ENCODE measurements at regions not wholly inside any gene's neighbourhood (a gene's known extent, or its start where the extent isn't known, plus 50 kb on each side); places are given as distances from the start of the nearest gene placed in this dataset.

DNA sequence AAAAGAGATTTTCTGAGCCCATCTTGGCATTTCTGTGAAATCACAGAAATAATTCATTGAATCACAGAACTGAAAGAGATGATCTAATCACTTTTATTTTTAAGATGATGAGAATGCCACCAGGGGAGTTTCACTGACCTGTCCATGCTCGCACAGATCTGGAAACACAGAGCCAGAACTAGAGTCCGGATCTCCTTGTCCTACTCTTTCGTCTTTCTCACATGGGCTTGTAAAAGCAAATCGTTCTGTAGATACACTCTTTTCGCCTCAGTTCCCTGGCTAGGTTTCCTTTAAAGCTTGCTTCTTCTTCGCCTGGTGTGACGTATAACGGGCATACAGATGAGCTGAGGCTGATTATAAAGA, 122.5 kb upstream of the SPRED1 start:
- Histone ChIP-seq H3K9me3 (replicated peaks; ENCODE audit: control insufficient read depth, insufficient read depth, low read length) (no peaks in the 10 kb centered on the region), H3K4me2 (ENCODE audit: insufficient read depth, low read length) (no peak overlapping the region), H2AFZ (ENCODE audit: low read depth, low read length) (no peak overlapping the region), H3K27me3 (ENCODE audit: control insufficient read depth in 2 of 2, insufficient read depth in 2 of 2, low read length in 2 of 2) (peaks cover 2 to 14% of the 10 kb centered on the region in 2 experiments), H3K9ac (replicated peaks; ENCODE audit: extremely low read depth, insufficient read depth, low read length) (no peak overlapping the region), H3K27ac (ENCODE audit: insufficient read depth, low read depth, low read length) (no peak overlapping the region), H3K4me3 (replicated peaks in 1 of 3; ENCODE audit: insufficient read depth in 1 of 3, low read depth in 1 of 3, low read length in 3 of 3) (no peak overlapping the region), H3K36me3 (ENCODE audit: control insufficient read depth in 2 of 2, extremely low read depth in 1 of 2, insufficient read depth in 2 of 2, low read length in 2 of 2) (no peaks in the 10 kb centered on the region), H4K20me1 (replicated peaks; ENCODE audit: control insufficient read depth, extremely low read depth, insufficient read depth, low read length) (no peaks in the 10 kb centered on the region), H3K4me1 (ENCODE audit: control insufficient read depth, extremely low read depth, insufficient read depth, low read length) (peaks cover 20% of the 10 kb centered on the region), H3K9me1 (replicated peaks; ENCODE audit: control insufficient read depth, extremely low read depth, insufficient read depth, low read length) (no peaks in the 10 kb centered on the region), H3K79me2 (ENCODE audit: control insufficient read depth, insufficient read depth, low read length) (no peaks in the 10 kb centered on the region)
- TF ChIP-seq POLR2AphosphoS5 (IDR thresholded peaks at IDR 0.05; ENCODE audit: insufficient read depth, low read depth, low read length) (no peak), MYC (IDR thresholded peaks at IDR 0.05; ENCODE audit: low read depth, low read length) (no peak)
- FAIRE-seq (no peak), DNase-seq (ENCODE audit: low read depth, low spot score) (no peak)
- dilution Hi-C loops (cut with MboI; ENCODE audit: extremely low pct_ligation_motif_present, low sequenced_read_pairs) = no loop called here
- BruUV-seq (replicated peaks) = no TSS peak
- ChIA-PET CTCF (interaction anchor here (0.7 to 1.4 kb wide), 3 partner anchors 33 to 85 kb away, joined by 3 to 4 read pairs (median 3); no protein-coding TSS in a partner anchor), POLR2A (no interaction called here)
- intact Hi-C loops (cut with micrococcal nuclease) = no loop called here

DNA sequence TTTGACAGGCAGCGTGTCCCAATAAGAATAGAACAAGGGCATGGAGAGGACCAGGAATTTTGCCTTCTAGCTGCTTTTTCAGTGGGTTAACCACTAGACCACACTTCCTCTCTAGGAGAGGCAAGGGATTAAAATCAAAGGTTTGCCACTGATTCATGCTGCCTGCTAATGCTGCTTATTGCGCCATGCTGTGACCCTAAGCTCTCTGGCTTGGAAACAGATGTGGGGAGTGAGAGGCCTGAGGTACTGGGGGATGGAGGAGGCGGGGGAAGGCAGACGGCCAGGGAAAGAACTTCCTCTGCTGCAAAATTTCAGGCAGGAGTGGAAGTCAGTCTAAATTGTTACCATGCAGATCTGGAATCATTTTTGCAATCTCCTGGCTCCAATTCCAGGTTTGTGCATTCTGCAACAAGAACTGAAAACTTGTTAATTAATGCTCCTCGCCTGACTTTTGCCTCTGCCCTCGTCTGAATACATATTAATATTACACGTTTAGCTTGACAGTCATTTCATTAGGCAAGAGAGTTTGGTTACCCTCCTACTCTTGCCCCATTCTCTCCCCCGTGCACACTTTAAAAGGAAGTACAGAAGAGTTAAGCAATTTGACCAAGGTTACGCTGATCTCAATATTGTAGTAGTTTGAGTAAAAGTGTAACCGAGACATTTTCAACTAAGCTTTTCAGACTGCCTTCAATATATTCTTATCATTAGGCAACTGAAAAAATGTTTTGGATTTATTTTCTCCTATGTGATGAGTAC, 121.7 kb upstream of the SPRED1 start:
- intact Hi-C loops (cut with micrococcal nuclease) = no loop called here
- H3K27me3 ChIP-seq (ENCODE audit: control insufficient read depth in 2 of 2, insufficient read depth in 2 of 2, low read length in 2 of 2) = peaks cover 2 to 14% of the 10 kb centered on the region in 2 experiments
- BruUV-seq (replicated peaks) = no TSS peak
- dilution Hi-C loops (cut with MboI; ENCODE audit: extremely low pct_ligation_motif_present, low sequenced_read_pairs) = no loop called here
- H3K9me1 ChIP-seq (replicated peaks; ENCODE audit: control insufficient read depth, extremely low read depth, insufficient read depth, low read length) = no peaks in the 10 kb centered on the region
- H3K9ac ChIP-seq (replicated peaks; ENCODE audit: extremely low read depth, insufficient read depth, low read length) = no peak overlapping the region
- H3K4me3 ChIP-seq (replicated peaks in 1 of 3; ENCODE audit: insufficient read depth in 1 of 3, low read depth in 1 of 3, low read length in 3 of 3) = no peak overlapping the region
- no peaks in the 10 kb centered on the region for H3K9me3 ChIP-seq (replicated peaks; ENCODE audit: control insufficient read depth, insufficient read depth, low read length)
- no peak overlapping the region for H3K4me2 ChIP-seq (ENCODE audit: insufficient read depth, low read length)
- H4K20me1 ChIP-seq (replicated peaks; ENCODE audit: control insufficient read depth, extremely low read depth, insufficient read depth, low read length) = no peaks in the 10 kb centered on the region
- H3K27ac ChIP-seq (ENCODE audit: insufficient read depth, low read depth, low read length) = no peak overlapping the region
- H3K79me2 ChIP-seq (ENCODE audit: control insufficient read depth, insufficient read depth, low read length) = no peaks in the 10 kb centered on the region
- H3K4me1 ChIP-seq (ENCODE audit: control insufficient read depth, extremely low read depth, insufficient read depth, low read length) = peaks cover 20% of the 10 kb centered on the region
- H3K36me3 ChIP-seq (ENCODE audit: control insufficient read depth in 2 of 2, extremely low read depth in 1 of 2, insufficient read depth in 2 of 2, low read length in 2 of 2) = no peaks in the 10 kb centered on the region
- FAIRE-seq = no peak
- ChIA-PET CTCF (interaction anchor here (1.3 kb wide), 1 partner anchor 59 kb away, joined by 4 read pairs; no protein-coding TSS in a partner anchor), POLR2A (no interaction called here)
- no peak overlapping the region for H2AFZ ChIP-seq (ENCODE audit: low read depth, low read length)
- TF ChIP-seq JUN (IDR thresholded peaks at IDR 0.05; ENCODE audit: borderline replicate concordance, insufficient read depth, insufficient read length, low read depth) = no peak
- TF ChIP-seq, protein P1, sequence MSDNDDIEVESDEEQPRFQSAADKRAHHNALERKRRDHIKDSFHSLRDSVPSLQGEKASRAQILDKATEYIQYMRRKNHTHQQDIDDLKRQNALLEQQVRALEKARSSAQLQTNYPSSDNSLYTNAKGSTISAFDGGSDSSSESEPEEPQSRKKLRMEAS (IDR thresholded peaks at IDR 0.05; ENCODE audit: insufficient read depth, insufficient read length) = no peak
- no peak for TF ChIP-seq FOS (IDR thresholded peaks at IDR 0.05; ENCODE audit: borderline replicate concordance, insufficient read depth, low read length)
- TF ChIP-seq, protein P2, sequence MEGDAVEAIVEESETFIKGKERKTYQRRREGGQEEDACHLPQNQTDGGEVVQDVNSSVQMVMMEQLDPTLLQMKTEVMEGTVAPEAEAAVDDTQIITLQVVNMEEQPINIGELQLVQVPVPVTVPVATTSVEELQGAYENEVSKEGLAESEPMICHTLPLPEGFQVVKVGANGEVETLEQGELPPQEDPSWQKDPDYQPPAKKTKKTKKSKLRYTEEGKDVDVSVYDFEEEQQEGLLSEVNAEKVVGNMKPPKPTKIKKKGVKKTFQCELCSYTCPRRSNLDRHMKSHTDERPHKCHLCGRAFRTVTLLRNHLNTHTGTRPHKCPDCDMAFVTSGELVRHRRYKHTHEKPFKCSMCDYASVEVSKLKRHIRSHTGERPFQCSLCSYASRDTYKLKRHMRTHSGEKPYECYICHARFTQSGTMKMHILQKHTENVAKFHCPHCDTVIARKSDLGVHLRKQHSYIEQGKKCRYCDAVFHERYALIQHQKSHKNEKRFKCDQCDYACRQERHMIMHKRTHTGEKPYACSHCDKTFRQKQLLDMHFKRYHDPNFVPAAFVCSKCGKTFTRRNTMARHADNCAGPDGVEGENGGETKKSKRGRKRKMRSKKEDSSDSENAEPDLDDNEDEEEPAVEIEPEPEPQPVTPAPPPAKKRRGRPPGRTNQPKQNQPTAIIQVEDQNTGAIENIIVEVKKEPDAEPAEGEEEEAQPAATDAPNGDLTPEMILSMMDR (IDR thresholded peaks at IDR 0.05; ENCODE audit: extremely low read depth in 1 of 2, insufficient read depth in 1 of 2, low read depth in 1 of 2, low read length in 2 of 2) = no peak
- TF ChIP-seq GATA2 (IDR thresholded peaks at IDR 0.05; ENCODE audit: insufficient read depth, insufficient read length, low read depth, low read length) = no peak
- no peak for DNase-seq (ENCODE audit: low read depth, low spot score)

All from endothelial cell of umbilical vein (primary cell).